HG03103 (cell line): ENCODE measurements at regions not wholly inside any gene's neighbourhood (a gene's known extent, or its start where the extent isn't known, plus 50 kb on each side); places are given as distances from the start of the nearest gene placed in this dataset.
"Not testable (repeated sequence)": the region's sequence is repeated elsewhere in the genome, so short reads cannot be mapped to it uniquely, and the experiment has no call there.

Experiments
- ATAC-seq: cut with Tn5 transposase; IDR thresholded peaks from one replicate; pipeline ENCODE4 v1.9.1; 2021; ENCODE audit warnings: low read depth; ENCODE audit not compliant: unreplicated experiment

DNA sequence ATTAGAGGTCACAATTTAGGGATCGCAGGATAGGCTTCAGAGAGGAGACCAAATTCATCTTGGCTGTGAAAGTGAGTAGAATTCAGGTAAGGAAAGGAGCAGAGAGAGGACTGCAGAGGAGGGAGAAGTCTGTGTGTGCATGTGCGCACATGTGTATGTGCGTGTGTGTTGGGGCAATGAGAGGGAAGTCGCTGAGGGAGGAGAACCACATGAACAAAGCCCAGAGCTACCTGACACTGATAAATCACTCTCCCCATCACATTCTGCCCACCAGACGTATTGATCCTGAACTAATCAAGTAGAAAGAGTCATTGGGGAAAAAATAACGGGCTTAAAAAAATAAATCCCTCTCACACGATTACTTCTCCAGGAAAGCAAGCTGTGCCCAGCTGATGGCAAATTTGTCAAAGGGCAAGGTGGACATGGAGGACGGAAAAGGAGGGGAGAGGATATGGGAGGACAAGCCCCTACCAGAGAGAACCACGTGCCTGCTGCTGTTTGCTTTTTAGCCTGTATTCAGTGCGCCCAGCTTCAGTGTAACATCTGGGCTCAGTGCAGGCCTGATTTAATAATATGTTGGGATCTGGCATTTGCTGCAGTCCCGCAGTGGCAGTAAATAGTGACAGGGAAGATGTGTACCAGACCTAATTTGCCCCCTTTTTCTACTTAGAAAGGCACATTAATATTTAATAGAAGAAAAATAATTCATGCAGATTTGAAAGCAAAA, 307.5 kb downstream of the C1D start:
- ATAC-seq: no peak

DNA sequence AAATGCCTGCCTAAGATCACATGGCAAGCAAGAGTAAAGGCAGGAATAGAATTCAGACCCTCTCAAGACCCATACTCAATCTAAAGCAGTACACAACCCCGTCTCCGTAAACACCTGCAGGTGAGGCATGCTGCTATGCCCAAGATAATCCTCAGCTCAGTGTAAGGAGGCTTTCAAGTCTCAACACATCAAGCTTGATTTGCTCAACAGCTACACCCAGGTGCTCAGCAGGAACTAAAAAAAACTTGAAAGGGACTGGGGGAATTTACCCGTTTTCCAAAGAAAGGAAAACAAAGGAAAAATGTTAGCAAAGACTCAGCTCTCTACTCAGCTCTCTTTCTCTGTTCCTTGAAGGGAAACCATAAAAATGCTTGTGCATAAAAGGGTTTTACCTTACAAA, 301.8 kb downstream of the C1D start:
- ATAC-seq: no peak

DNA sequence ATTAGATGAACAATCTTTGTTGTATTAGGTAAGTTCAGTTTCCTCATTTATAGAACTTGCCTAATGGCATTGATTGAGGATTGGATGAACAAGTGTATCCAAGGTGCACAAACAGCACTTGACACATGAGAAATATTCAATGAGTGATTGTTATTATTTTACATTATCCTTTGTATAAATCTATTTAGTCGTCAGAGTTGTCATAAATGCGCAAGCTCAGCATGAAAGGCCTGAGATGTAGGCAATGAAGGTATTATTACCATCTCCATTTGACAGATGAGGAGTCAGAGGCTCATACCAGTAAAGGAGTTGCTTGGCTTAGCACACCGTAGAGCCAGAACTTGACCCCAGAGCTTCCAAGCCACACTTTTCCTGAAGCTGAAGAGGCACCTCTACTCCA, 291.4 kb downstream of the C1D start:
- no peak for ATAC-seq

DNA sequence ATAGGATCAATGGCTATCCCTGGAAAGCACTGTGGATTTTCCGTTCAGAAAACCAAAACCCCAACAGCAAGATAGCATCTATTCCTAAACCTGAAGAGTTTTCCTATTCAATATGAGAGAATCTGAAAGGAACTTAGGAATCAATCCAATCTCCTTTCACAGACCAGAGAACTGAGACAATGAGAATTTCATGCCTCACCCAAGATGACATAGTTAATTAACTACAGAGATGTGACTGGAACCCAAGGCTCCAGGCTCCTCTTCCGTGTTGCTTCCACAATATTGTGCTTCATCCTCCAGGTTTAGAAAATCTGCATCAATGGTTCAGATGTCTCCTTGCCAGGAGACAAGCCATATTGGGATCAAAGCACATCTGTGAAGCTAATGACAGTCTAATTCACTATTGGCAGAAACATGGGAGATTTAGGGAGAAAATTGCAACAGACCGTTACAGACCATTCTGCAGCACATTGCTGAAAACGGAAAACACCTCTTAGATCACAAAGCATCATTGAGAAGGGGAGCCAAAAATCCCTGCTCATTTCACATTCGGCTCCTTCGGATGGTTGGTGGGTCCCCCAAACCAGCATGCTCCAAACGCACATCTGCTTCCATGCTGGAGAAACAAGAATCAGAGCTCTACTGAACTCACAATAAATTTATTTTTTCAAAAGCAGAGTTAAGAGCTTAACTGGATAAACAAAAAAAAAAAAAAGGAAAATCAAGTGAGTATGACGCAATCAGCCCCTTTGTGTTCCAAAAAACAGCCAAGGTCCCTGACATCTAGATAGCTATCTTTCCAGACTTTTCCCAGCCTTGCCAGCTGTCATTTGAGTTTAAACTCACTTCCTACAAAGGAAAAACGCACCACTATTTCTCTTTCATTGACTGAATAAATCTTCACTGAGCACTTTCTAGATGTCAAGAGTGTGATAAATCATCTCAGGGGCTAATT, 290.3 kb downstream of the C1D start:
- no peak for ATAC-seq

DNA sequence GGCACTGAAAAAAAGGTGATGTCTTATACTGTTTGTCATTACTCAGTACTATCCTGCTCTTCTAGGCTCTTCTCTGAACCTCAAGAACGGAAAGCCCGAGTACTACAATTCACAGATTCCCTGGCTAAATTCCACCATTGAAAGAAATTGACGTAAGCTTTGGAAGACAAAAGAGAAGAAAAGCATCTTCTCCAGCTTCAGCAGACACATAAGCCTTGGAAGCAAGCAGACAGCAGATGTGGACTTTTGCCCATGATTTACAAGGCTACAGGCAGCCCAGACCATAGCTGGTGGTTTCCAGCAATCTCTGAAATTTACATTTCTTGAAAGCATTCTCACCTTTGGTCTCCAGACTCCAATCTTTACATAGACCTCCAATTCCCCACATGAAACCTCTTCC, 289.0 kb downstream of the C1D start:
- ATAC-seq: no peak

DNA sequence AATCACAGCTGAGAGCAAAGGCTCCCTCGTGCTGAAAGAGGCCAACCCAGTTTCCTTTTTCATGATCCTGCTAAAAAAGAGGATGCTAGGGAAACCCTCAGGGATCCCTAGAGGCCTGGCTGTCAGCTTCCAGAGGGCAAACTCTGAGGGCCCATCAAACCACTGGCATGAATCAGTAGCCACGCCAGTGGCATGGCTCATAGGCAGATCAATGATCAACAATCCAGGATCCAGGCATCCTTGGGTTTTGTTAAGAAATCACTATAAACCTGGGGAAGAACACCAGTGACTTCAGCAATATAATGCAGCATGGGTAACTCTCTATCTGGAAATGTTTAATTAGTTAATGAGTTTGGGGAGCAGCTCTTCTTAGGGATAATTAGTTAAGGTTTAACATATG, 286.5 kb downstream of the C1D start:
- ATAC-seq: no peak

DNA sequence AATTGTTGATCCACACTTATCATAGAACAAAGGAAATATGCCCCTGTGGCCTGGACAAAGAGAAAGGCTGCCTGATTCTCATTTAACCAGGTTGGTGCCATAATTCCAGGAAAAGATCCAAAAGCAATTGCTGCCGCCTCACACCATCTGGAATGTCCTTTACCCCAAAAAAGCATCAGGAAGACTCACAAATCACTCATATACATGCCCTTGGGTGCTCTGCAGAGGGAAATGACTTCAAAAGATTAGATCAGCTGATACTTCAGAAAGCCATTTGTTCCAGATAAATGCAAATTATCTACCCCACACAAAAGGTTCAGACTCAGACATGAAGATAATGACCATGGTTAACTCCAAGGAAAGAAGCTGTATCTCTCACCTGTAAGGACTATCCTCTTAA, 285.8 kb downstream of the C1D start:
- ATAC-seq: no peak

DNA sequence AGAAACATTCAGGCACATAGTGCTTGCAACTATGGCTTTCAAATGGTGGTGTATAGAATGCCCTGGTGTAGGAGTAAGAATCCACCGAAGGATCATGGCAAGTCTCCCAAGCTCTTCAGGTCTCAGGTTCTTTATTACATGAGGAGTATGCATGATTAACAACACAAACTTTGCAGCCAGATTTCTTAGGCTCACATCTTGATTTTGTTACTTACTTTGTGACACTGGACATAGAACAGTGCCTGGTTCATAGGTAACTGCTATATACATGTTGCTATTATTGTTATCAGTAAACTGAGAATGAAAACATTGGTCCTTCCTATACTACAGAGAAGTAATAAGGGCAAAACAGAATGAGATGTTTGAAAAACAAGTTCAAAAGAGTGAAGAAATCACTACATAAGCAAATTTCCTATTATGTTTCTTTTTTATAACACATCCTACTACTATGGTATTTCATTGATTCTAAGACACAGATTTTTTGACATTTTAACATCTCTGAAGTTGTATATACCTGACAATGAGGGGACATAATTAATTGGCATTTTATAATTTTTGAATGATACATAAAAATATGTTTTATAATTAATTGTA, 284.9 kb downstream of the C1D start:
- ATAC-seq: no peak

DNA sequence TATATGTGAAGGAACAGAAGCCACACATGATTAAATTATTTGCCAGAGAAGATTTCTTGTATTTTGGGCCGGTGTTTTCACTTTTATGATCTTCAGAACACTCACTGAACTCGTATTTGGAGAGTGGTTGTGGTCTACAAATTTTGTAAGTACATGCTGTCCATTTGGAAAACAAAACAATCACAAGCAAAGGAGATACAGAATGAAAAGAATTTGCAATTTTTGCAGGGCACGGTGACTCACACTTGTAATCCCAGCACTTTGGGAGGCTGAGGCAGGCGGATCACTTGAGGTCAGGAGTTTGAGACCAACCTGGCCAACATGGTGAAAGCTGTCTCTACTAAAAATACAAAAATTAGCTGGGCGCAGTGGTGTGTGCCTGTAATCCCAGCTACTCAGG, 282.0 kb downstream of the C1D start:
- ATAC-seq: not testable (repeated sequence)

DNA sequence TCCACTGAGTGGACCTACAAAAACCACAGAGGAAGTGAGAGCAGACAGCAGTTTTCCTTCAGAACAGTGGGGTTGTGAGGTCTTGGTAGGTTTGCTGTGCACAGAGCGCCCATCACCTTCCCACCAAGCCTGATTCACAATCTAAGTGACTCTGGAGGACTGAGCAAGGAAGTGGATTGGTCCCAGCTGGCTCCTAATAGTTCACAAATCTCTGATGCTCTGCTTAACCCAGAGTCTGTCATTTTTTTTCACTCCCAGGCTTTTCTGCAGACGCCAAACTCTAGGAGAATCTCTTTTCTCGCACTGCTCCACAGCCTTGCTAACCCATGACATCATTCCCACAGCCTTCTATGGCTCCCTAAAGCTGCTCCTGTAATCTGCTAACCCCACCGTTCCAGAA, 280.4 kb downstream of the C1D start:
- ATAC-seq: no peak

DNA sequence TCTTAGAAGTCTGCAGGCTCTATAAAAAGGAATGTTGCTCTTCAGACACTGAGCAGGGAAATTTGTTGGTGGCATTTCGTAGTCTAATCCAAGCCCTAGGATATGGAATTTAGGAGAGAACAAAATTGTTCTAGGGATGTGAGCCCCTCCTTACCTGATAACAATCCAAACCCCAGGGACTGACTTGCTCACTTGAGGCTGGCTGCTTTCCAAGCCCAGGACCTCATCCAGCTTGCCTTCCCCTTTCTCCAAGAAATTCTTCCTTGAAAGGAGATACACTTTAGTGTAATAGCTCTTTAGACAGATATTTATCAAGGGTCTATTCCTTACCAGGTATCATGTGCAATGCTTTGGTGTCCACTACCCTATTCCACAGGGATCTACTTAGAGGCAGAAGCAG, 279.8 kb downstream of the C1D start:
- ATAC-seq: no peak

DNA sequence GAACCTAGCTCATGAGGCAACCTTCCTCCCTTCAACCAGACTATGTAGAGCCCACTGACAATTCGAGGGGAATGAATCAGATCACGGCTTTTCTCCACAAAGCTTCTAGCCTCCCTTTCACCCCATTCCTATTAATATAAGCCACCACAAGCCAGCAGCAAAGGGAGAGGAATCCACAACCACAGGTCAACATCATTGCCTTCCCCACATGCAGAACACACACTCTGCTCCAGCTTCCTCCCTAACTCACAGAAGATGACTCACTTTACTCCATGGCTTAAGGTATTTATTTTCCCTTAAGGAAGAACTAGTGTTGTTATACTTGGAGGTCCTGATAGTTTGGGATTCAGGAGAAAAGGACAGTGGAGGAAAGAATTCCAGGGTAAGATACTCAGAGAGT, 272.2 kb downstream of the C1D start:
- ATAC-seq: no peak

DNA sequence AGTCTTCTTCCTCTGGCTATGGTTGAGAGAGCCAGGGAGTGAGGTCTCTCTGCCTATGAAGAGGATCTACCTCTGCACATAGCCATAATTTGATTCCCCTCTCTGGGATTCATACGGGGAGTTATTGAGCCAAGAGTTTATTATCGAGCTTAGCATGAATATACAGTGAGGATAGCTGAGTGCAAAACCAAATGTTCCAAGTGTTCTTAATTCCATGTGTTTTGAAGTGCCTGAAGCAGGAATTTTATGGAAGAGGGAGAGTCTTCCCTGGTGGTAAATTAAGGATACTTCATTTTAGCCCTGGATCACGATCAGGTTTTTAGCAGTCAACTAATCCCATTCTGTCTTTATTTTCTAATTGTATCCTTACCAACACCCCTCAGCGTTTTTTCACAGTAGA, 270.6 kb downstream of the C1D start:
- no peak for ATAC-seq

DNA sequence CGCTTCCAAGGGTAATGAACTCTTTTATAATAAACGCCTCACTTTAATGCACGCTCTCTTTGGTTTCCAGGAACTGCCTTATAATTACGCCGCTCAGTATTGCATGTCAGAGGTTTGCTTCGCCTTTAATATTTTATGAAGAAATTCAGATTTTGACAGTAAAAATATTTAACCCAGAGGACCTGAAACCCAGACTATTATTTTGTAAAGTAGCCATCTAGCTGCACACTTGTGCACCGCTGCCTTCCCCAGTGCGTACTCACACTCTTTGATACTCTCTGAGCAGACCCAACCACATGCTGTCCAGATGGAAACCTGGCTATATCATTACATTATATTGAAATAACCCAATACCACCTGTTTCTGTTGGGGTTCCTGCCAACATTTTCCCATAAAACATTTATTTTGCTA, 270.1 kb downstream of the C1D start:
- ATAC-seq: no peak

DNA sequence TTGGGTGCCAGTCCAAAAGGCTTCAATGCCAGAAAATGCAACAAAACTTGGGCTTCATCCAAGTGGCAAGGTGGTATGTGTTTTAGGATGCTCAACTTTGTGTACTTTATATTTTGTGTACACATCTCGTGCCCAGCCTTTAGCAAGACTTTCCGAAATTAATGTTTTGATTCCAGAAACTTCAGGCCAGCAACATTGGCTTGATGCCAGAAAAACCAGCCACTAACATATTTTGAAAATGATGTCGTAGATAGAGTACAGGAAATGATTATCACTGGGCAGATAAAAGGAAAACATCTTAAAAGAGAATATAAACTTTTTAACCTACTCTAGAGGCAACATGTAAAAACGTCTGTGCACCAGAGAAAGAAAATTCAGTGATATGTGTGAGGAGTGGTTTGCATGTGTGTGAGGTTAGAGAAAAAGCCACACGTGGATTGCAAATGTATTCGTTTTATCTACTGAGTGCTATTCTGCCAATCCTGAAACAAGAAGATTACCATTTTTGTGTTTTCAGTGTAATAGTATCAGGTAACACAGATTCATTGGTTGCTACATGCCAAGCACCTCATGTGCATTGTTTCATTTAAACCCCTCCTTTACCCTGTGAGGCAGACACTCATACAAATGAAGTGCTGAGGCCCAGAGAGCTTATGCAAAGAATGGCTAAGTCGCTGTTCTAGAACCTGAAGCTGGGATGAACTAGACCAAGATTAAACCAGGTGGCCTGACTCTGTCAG, 264.8 kb downstream of the C1D start:
- no peak for ATAC-seq

DNA sequence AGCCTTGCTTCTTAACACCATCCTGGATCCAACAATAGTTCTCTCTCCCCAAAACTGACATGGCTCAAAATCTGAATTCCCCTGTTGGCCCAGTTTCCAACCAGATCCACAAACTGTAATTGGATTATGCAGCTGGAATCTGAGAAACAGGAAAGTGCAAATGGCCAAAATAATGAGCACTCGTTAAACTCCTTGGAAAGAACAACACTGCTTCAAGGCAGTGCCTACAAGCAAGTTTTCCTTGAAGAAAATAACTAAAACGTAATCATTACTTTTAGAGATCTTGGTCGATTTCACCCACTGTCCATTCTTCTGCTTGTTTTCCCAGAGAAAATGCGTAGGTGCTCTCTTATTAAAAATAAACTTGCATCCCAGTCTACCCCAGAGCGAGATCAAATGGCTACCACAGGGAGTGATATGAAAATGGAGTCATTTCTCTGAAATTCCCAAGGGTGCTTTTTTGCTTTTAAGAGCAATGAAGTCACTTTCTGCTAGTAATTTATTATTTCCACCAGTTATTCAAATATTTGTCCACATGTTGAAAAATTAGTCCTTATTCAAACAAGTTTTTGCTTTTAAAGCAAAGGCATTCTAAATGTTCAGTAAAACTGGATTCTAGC, 264.2 kb downstream of the C1D start:
- no peak for ATAC-seq

DNA sequence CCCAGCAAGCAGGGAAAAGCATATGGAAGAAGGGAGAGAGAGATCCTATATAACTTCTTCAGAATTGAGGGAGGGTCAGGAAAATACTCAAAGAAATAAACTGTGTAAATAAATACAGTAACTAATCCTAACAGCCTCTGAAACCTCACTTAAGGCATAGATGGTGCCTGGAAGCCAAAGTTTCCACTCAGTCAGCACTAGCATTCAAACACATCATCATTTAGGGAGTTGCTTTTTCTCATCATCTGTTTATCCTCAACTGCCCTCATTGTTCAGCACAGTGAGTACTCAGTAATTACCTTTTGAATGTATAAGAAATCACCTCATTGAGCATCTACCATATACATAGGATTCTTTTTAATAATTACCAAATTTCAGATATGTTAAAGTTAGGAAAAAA, 262.9 kb downstream of the C1D start:
- ATAC-seq: no peak

DNA sequence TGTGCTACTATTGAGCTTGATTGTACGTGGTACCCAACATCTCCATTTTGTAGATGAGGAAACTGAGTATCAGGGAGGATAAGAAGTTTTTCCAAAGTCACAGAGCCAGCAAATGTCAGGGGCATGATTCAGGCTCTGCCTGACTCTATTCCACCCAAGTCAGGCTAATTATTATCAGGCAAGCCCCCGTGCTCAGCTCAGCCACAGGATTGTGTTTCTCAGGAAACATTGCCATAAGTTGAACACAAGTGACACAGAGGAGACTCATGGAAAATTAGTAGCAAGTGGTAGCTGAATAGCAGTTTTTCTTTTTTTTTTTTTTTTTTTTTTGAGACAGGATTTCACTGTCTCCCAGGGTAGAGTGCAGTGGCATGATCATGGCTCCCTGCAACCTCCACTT, 260.5 kb downstream of the C1D start:
- no peak for ATAC-seq

DNA sequence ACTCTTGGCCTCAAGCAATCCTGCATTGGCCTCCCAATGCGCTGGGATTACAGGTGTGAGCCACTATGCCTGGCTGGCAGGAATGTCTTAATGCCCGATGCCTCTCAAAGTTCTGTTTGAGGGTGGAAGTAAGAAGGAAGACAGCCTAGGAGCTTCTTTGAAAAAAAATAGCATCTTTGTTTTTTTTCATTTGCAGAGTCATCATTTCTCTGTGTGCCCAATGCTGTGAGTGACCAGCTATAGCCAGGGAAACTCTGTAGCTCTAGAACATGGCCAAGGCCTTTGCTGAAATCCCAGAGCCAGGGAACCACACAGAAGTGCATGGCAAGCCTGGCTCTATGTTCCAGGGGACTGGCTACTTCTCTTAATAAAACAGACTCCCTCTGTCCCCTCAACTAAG, 260.0 kb downstream of the C1D start:
- no peak for ATAC-seq

DNA sequence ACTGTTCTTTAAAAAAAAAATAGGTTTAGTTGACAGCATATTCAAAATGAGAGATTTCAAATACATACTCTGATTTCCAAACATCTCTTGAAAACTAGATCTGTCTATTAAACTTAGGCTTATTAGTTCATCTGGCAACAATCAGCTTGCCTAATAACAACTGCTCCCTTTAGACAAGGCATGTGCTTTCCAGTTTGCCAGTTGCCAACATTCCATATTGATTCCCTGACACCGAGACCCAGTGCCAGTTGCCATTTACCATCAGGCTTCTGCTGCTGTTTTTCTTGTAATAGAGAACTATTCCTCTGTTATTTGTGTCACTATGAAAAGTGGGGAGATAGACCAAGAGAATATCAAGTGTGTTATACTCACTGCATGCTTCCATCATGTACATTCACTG, 256.0 kb downstream of the C1D start:
- ATAC-seq: no peak
